NB4 (cell line): ENCODE measurements at regions not wholly inside any gene's neighbourhood (a gene's known extent, or its start where the extent isn't known, plus 50 kb on each side); places are given as distances from the start of the nearest gene placed in this dataset.

Experiments
- CTCF ChIP-seq: IDR thresholded peaks from one replicate; pipeline ENCODE4 v1.5.1; 2012; ENCODE audit warnings: low read depth, low read length
- MAX ChIP-seq: IDR thresholded peaks from 2 replicates; pipeline ENCODE4 v1.6.1; 2011; ENCODE audit warnings: low read depth, low read length
- POLR2A ChIP-seq: IDR thresholded peaks from 2 replicates; pipeline ENCODE4 v1.6.1; 2011; ENCODE audit warnings: mild to moderate bottlenecking; ENCODE audit not compliant: insufficient read length; ENCODE audit errors: extremely low read depth

GRCh38 chr20:62542862-62543261 is 67.1 kb upstream of the GATA5 start:
- TF ChIP-seq POLR2A, result no peak
- no peak for TF ChIP-seq CTCF
- no peak for TF ChIP-seq MAX
